ENCODE measurements at regions not wholly inside any gene's neighbourhood (a gene's known extent, or its start where the extent isn't known, plus 50 kb on each side); places are given as distances from the start of the nearest gene placed in this dataset.

DNA sequence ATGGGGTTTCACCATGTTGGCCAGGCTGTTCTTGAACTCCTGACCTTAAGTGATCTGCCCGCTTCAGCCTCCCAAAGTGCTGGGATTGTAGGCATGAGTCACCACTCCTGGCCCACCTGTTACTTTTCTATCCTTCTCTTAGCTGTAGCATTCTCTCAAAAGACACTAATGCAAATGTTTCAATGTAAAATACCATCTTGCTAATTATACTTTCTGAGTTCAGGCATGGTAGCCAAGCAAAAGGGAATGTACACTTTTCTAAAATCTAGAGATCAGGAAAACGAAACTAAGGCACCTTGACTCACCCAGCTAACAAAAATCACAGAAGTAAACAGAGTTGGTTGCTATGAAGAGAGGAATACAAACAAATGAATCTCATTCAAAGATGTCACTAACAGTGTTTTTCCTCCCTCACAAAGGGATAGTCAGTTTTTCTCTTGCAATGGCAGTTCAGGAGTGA, 401.0 kb upstream of the NRP1 start:
- TF ChIP-seq POLR2A (IDR thresholded peaks at IDR 0.05; ENCODE audit: low read depth, low read length) (no peak), TAF1 (IDR thresholded peaks at IDR 0.05; ENCODE audit: borderline replicate concordance, low read depth, low read length) (no peak), POLR2AphosphoS5 (IDR thresholded peaks at IDR 0.05; ENCODE audit: low read depth, low read length) (no peak)
- DNase-seq (ENCODE audit: insufficient read length): no peak
- FAIRE-seq: no peak

- no peak for DNase-seq (ENCODE audit: insufficient read length)
- TF ChIP-seq TAF1 (IDR thresholded peaks at IDR 0.05; ENCODE audit: borderline replicate concordance, low read depth, low read length) (no peak), POLR2AphosphoS5 (IDR thresholded peaks at IDR 0.05; ENCODE audit: low read depth, low read length) (no peak), POLR2A (IDR thresholded peaks at IDR 0.05; ENCODE audit: low read depth, low read length) (no peak)
- FAIRE-seq: no peak
Observed at GRCh38 chr10:33734393-33735155, 400.1 kb upstream of the NRP1 start.

GRCh38 chr10:33733058-33733457, 398.6 kb upstream of the NRP1 start:
- FAIRE-seq: no peak
- no peak for TF ChIP-seq TAF1 (IDR thresholded peaks at IDR 0.05; ENCODE audit: borderline replicate concordance, low read depth, low read length)
- no peak for DNase-seq (ENCODE audit: insufficient read length)

- no peak for DNase-seq (ENCODE audit: insufficient read length)
- TF ChIP-seq TAF1 (IDR thresholded peaks at IDR 0.05; ENCODE audit: borderline replicate concordance, low read depth, low read length) (no peak), POLR2AphosphoS5 (IDR thresholded peaks at IDR 0.05; ENCODE audit: low read depth, low read length) (no peak), POLR2A (IDR thresholded peaks at IDR 0.05; ENCODE audit: low read depth, low read length) (no peak)
- no peak for FAIRE-seq
Observed at GRCh38 chr10:33732161-33732680, 397.8 kb upstream of the NRP1 start.

DNA sequence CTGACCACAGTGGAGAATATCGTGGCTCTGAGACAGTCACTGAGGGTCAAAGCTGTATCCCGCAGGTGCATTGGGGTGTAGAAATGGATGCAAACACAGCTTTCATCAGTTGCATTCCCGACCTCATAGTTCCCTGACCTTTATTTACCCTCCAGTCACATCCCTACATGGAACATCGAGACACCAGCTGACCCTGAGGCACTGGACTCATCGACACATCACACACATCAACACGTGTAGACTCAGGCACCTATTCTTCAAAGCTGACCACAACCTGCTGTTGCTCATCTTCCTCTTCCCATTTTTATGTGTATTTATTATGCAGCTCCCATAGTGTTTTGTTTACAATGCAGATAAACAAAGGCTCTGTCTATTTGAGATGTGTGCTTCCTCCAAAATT, 396.9 kb upstream of the NRP1 start:
- DNase-seq (ENCODE audit: insufficient read length) (no peak), FAIRE-seq (no peak)
- TF ChIP-seq POLR2A (IDR thresholded peaks at IDR 0.05; ENCODE audit: low read depth, low read length) (no peak), TAF1 (IDR thresholded peaks at IDR 0.05; ENCODE audit: borderline replicate concordance, low read depth, low read length) (no peak), POLR2AphosphoS5 (IDR thresholded peaks at IDR 0.05; ENCODE audit: low read depth, low read length) (no peak)

DNA sequence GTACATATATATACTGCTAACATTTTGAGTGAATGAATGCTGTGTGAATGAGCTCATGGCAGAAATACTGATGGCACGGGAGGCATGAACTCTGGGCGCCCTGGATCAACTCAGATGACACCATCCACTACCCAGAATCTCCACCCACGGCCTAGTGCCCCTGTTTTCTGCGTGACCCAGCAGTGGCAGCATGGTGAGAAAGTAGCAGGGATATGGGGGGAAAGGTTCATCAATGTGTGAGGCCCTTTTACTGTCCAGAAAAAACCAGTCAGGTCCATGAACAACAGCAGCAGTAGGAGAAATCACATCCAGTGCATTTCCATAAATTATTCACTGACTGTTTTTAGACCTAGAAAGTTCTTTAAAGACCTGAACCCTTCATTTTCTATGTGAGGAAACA, 391.0 kb upstream of the NRP1 start:
- TF ChIP-seq POLR2A (IDR thresholded peaks at IDR 0.05; ENCODE audit: low read depth, low read length): no peak
- no peak for TF ChIP-seq POLR2AphosphoS5 (IDR thresholded peaks at IDR 0.05; ENCODE audit: low read depth, low read length)
- no peak for TF ChIP-seq TAF1 (IDR thresholded peaks at IDR 0.05; ENCODE audit: borderline replicate concordance, low read depth, low read length)
- FAIRE-seq: no peak
- no peak for DNase-seq (ENCODE audit: insufficient read length)

DNA sequence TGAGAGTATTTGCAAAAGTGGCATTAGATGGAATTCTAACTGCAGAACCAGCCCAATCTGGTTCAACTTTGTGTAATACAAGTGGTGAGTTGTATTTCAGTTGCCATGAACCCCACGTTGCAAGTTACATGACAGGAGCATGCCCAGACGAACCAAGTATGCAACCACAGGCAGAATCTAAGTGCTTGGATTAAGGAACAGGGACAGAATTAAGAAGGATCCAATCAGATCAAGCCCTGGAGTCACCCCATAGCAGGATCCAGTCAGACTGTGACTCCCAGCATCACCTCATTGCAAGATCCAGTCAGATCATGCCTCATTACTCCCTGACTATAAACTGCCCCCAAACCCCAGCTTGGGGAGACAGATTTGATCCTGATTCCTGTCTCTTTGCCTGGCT, 388.7 kb upstream of the NRP1 start:
- TF ChIP-seq POLR2A (IDR thresholded peaks at IDR 0.05; ENCODE audit: low read depth, low read length) (no peak), TAF1 (IDR thresholded peaks at IDR 0.05; ENCODE audit: borderline replicate concordance, low read depth, low read length) (no peak), POLR2AphosphoS5 (IDR thresholded peaks at IDR 0.05; ENCODE audit: low read depth, low read length) (no peak)
- DNase-seq (ENCODE audit: insufficient read length) (no peak), FAIRE-seq (no peak)

DNA sequence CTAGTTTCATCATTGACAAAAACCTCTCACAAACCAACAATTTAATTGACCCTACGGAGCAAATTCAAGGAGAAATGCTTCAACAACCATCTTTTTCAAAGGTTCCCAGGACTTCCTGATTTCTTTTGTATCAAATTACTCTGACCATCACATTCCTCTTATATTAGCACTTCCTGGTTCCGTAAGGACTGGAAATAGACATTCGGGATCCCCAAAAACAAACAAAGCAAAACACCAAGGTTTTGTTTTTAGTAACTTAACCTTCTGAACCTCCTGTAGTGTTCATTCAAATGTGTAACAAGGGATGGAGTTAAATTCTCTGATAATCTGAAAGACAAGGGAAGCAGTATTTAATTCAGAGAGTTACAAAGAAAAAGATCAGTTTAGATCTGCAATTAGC, 387.6 kb upstream of the NRP1 start:
- no peak for DNase-seq (ENCODE audit: insufficient read length)
- FAIRE-seq: no peak
- TF ChIP-seq POLR2AphosphoS5 (IDR thresholded peaks at IDR 0.05; ENCODE audit: low read depth, low read length) (no peak), TAF1 (IDR thresholded peaks at IDR 0.05; ENCODE audit: borderline replicate concordance, low read depth, low read length) (no peak), POLR2A (IDR thresholded peaks at IDR 0.05; ENCODE audit: low read depth, low read length) (no peak)

DNA sequence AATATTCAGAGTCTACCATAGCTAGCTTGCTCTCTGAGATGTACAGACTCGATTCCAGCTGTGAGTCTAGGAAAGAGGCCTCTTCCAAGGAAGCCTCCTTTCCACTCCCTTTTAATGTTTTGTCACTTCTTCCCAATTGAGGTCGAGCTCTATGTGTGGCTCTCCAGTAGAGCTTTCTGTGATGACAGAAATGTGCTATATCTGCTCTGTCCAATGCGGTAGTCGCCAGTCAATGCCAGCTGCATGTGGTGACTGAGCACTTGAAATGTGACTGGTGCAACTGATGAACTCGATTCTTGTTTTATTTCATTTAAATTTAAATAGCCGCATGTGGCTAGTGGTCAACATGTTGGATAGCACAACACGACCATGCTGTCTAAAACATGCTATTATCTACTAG, 387.0 kb upstream of the NRP1 start:
- no peak for TF ChIP-seq POLR2A (IDR thresholded peaks at IDR 0.05; ENCODE audit: low read depth, low read length)
- no peak for TF ChIP-seq POLR2AphosphoS5 (IDR thresholded peaks at IDR 0.05; ENCODE audit: low read depth, low read length)
- TF ChIP-seq TAF1 (IDR thresholded peaks at IDR 0.05; ENCODE audit: borderline replicate concordance, low read depth, low read length): no peak
- no peak for DNase-seq (ENCODE audit: insufficient read length)
- FAIRE-seq: no peak

- no peak for FAIRE-seq
- DNase-seq (ENCODE audit: insufficient read length): no peak
- TF ChIP-seq TAF1 (IDR thresholded peaks at IDR 0.05; ENCODE audit: borderline replicate concordance, low read depth, low read length): no peak
- no peak for TF ChIP-seq POLR2A (IDR thresholded peaks at IDR 0.05; ENCODE audit: low read depth, low read length)
- TF ChIP-seq POLR2AphosphoS5 (IDR thresholded peaks at IDR 0.05; ENCODE audit: low read depth, low read length): no peak
Observed at GRCh38 chr10:33720161-33720560, 385.7 kb upstream of the NRP1 start.

DNA sequence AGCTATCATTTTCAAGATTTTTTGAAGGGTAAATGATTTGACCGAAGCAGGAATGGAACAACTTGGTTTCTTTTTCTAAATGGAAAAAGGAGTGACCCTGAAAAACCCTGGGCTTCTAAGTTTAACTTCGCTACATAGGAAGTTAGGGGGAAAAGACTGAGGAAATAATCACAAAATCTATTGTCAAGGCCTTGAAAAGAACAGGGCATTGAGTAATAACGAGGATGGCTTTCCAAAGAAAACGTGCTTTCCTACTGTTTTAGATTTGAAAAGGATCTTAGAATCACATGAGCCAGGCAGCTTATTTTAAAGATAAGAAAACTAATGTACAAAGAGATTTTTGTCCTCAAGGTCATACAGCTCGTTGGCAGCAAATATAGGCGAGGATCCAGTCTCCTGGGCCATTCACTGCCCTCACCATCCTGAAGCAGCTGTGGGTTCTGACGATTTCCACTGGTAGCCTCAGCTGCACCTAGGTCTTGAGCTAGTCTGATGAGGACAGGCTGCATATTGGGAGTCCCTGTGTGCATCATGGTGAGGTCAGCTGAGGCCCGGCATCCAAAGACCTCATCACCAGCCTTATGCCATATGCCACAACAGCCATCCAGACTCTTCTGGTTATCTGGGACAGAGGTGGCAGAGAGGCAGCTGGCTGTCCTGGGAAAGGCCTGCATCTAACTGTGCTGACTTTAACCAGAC, 384.7 kb upstream of the NRP1 start:
- DNase-seq (ENCODE audit: insufficient read length) (no peak), FAIRE-seq (no peak)
- TF ChIP-seq POLR2AphosphoS5 (IDR thresholded peaks at IDR 0.05; ENCODE audit: low read depth, low read length) (no peak), POLR2A (IDR thresholded peaks at IDR 0.05; ENCODE audit: low read depth, low read length) (no peak), TAF1 (IDR thresholded peaks at IDR 0.05; ENCODE audit: borderline replicate concordance, low read depth, low read length) (no peak)
